ENCODE measurements at regions not wholly inside any gene's neighbourhood (a gene's known extent, or its start where the extent isn't known, plus 50 kb on each side); places are given as distances from the start of the nearest gene placed in this dataset.

DNA sequence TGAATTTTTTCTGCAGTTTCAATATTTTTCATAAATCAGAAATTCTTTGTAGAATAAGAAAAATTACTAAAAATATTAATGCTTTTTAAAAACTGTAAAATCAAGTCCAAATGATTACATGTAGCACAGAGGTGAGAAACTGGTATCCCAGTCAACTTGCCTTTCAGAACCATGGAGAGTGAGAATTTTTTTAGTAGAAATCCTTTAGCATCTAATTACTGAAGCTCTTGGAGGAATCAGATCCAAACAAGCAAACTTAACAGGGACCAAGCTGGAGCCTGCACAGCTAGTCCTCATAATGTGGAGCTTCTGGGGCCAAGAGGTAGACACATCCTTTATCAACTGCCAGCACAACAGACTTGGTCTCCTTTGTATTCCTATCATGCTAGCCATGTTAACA lies 724.5 kb downstream of the TFAP2A start:
- TF ChIP-seq, protein P1, sequence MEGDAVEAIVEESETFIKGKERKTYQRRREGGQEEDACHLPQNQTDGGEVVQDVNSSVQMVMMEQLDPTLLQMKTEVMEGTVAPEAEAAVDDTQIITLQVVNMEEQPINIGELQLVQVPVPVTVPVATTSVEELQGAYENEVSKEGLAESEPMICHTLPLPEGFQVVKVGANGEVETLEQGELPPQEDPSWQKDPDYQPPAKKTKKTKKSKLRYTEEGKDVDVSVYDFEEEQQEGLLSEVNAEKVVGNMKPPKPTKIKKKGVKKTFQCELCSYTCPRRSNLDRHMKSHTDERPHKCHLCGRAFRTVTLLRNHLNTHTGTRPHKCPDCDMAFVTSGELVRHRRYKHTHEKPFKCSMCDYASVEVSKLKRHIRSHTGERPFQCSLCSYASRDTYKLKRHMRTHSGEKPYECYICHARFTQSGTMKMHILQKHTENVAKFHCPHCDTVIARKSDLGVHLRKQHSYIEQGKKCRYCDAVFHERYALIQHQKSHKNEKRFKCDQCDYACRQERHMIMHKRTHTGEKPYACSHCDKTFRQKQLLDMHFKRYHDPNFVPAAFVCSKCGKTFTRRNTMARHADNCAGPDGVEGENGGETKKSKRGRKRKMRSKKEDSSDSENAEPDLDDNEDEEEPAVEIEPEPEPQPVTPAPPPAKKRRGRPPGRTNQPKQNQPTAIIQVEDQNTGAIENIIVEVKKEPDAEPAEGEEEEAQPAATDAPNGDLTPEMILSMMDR (IDR thresholded peaks at IDR 0.05; ENCODE audit: insufficient read depth, low read depth, low read length), result no peak
- no peak for TF ChIP-seq EZH2 (IDR thresholded peaks at IDR 0.05; ENCODE audit: insufficient read depth, low read length)
